GM18868 (cell line): ENCODE measurements at regions not wholly inside any gene's neighbourhood (a gene's known extent, or its start where the extent isn't known, plus 50 kb on each side); places are given as distances from the start of the nearest gene placed in this dataset.

Experiments used
- ATAC-seq: cut with Tn5 transposase; IDR thresholded peaks from one replicate; pipeline ENCODE4 v1.9.1; 2021; ENCODE audit warnings: mild to moderate bottlenecking, moderate library complexity; ENCODE audit not compliant: unreplicated experiment

GRCh38 chr11:23542189-23542588 is 681.9 kb upstream of the CCDC179 start:
- ATAC-seq: no peak

- no peak for ATAC-seq
Measured at GRCh38 chr11:23542816-23543215, 682.5 kb upstream of the CCDC179 start.

- ATAC-seq: no peak
Measured at GRCh38 chr11:23543651-23544222, 683.5 kb upstream of the CCDC179 start.

GRCh38 chr11:23551706-23552105 is 691.4 kb upstream of the CCDC179 start:
- no peak for ATAC-seq

GRCh38 chr11:23554002-23554401 is 693.7 kb upstream of the CCDC179 start:
- no peak for ATAC-seq

- ATAC-seq: no peak
Measured at GRCh38 chr11:23555085-23555484, 694.8 kb upstream of the CCDC179 start.

- no peak for ATAC-seq
Measured at GRCh38 chr11:23556163-23556750, 696.0 kb upstream of the CCDC179 start.

GRCh38 chr11:23563591-23563990 is 703.3 kb upstream of the CCDC179 start:
- no peak for ATAC-seq

GRCh38 chr11:23564370-23564769 is 704.1 kb upstream of the CCDC179 start:
- no peak for ATAC-seq

GRCh38 chr11:23569134-23569533 is 708.9 kb upstream of the CCDC179 start:
- no peak for ATAC-seq

GRCh38 chr11:23569547-23569946 is 709.3 kb upstream of the CCDC179 start:
- ATAC-seq: no peak

GRCh38 chr11:23570828-23571227 is 710.6 kb upstream of the CCDC179 start:
- no peak for ATAC-seq

- no peak for ATAC-seq
Measured at GRCh38 chr11:23573429-23573828, 713.2 kb upstream of the CCDC179 start.

GRCh38 chr11:23574149-23574548 is 713.9 kb upstream of the CCDC179 start:
- ATAC-seq: no peak

- ATAC-seq: no peak
Measured at GRCh38 chr11:23577296-23577695, 717.0 kb upstream of the CCDC179 start.

- no peak for ATAC-seq
Measured at GRCh38 chr11:23585416-23586104, 725.3 kb upstream of the CCDC179 start.

- ATAC-seq: no peak
Measured at GRCh38 chr11:23586173-23586572, 725.9 kb upstream of the CCDC179 start.

GRCh38 chr11:23590596-23591308 is 730.5 kb upstream of the CCDC179 start:
- ATAC-seq: no peak

GRCh38 chr11:23594755-23595154 is 734.5 kb upstream of the CCDC179 start:
- no peak for ATAC-seq

GRCh38 chr11:23604966-23605365 is 744.7 kb upstream of the CCDC179 start:
- ATAC-seq: no peak

- no peak for ATAC-seq
Measured at GRCh38 chr11:23606191-23606590, 745.9 kb upstream of the CCDC179 start.

- ATAC-seq: no peak
Measured at GRCh38 chr11:23611726-23612125, 751.5 kb upstream of the CCDC179 start.
